ENCODE measurements at regions not wholly inside any gene's neighbourhood (a gene's known extent, or its start where the extent isn't known, plus 50 kb on each side); places are given as distances from the start of the nearest gene placed in this dataset.

- TF ChIP-seq CTCF (IDR thresholded peaks at IDR 0.05) (no peak), EZH2 (IDR thresholded peaks at IDR 0.05; ENCODE audit: borderline replicate concordance, insufficient read depth, low read depth, low read length, poor library complexity, severe bottlenecking) (no peak)
- intact Hi-C loops (cut with micrococcal nuclease) = no loop called here
- no peak overlapping the region for H3K4me3 ChIP-seq (ENCODE audit: control extremely low read depth in 1 of 5, extremely low read depth in 1 of 5, insufficient read depth in 1 of 5, low read depth in 2 of 5, low read length in 4 of 5)
- ATAC-seq (ENCODE audit: low read depth) (no peak), DNase-seq (no peak)
- Mint-ChIP-seq H3K4me3 (no peak overlapping the region), H3K9me3 (ENCODE audit: insufficient read depth) (no peaks in the 10 kb centered on the region), H3K27ac (no peak overlapping the region), H3K27me3 (no peaks in the 10 kb centered on the region), H3K4me1 (no peaks in the 10 kb centered on the region)
- H3K79me2 ChIP-seq (ENCODE audit: control insufficient read depth, insufficient read depth, low read length) = no peaks in the 10 kb centered on the region
- H3K4me1 ChIP-seq (ENCODE audit: control insufficient read depth in 2 of 2, insufficient read depth in 2 of 2, low read length in 2 of 2) = no peaks in the 10 kb centered on the region
- H3K9me3 ChIP-seq (ENCODE audit: control extremely low read depth in 1 of 3, control insufficient read depth in 2 of 3, insufficient read depth in 1 of 3, low read length in 2 of 3) = peaks cover 0 to 6% (median 0%) of the 10 kb centered on the region in 3 donors
- no peak overlapping the region for H3K27ac ChIP-seq (ENCODE audit: low read length in 2 of 2)
- no peaks in the 10 kb centered on the region for H4K20me1 ChIP-seq (ENCODE audit: control insufficient read depth, insufficient read depth, low read length, poor library complexity, severe bottlenecking)
- no peaks in the 10 kb centered on the region for H3K27me3 ChIP-seq (replicated peaks in 1 of 4; ENCODE audit: control extremely low read depth in 1 of 4, control insufficient read depth in 3 of 4, insufficient read depth in 4 of 4, low read length in 3 of 4)
- H3K36me3 ChIP-seq (replicated peaks in 1 of 2; ENCODE audit: control extremely low read depth in 1 of 2, control insufficient read depth in 1 of 2, extremely low read depth in 1 of 2, insufficient read depth in 2 of 2, low read length in 1 of 2) = no peaks in the 10 kb centered on the region
- ChIA-PET POLR2A (no interaction called here), CTCF (no interaction called here)
- 100% methylated on average over 4 of the region's 4 CpGs for WGBS (ENCODE audit: insufficient coverage)
- H3K9ac ChIP-seq (ENCODE audit: low read length) = no peak overlapping the region
- no peak overlapping the region for H2AFZ ChIP-seq (ENCODE audit: insufficient read depth, low read depth, low read length, poor library complexity, severe bottlenecking)
- no peak overlapping the region for H3K4me2 ChIP-seq (replicated peaks; ENCODE audit: low read depth, low read length, poor library complexity, severe bottlenecking)
These were observed 78.7 kb downstream of the RRM2 start for GRCh38 chr2:10201201-10201600.

DNA sequence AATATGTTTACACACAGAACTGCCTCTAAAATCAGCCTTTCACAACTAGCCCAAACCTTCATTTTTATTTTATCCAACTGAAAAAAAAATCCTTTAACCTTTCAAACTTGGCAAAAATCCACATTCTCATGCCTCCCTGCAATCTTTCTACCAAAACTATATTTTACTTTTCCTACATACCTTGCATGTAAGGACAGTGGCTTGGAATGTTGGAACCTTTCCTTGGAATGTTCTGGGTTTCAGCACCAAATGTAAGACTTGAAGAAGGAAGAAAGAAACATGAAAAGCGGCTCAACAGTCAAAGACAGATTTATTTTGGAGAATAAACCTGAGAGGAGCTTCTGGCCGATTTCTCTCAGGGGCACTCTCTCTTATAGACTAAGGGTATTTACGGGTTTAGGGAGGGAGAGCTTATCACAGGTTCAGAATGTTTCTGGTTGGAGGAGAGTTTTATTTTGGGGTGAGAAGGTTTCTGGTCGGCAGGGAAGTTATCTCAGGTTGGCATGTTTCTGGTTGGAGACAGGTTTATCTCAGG lies 79.7 kb downstream of the RRM2 start:
- no peak overlapping the region for H3K4me3 Mint-ChIP-seq
- Histone ChIP-seq H3K4me2 (replicated peaks; ENCODE audit: low read depth, low read length, poor library complexity, severe bottlenecking) (no peak overlapping the region), H3K9me3 (ENCODE audit: control extremely low read depth in 1 of 3, control insufficient read depth in 2 of 3, insufficient read depth in 1 of 3, low read length in 2 of 3) (peaks cover 0 to 6% (median 0%) of the 10 kb centered on the region in 3 donors), H3K27ac (ENCODE audit: low read length in 2 of 2) (no peak overlapping the region), H3K4me3 (ENCODE audit: control extremely low read depth in 1 of 5, extremely low read depth in 1 of 5, insufficient read depth in 1 of 5, low read depth in 2 of 5, low read length in 4 of 5) (no peak overlapping the region), H3K27me3 (replicated peaks in 1 of 4; ENCODE audit: control extremely low read depth in 1 of 4, control insufficient read depth in 3 of 4, insufficient read depth in 4 of 4, low read length in 3 of 4) (no peaks in the 10 kb centered on the region), H3K36me3 (replicated peaks in 1 of 2; ENCODE audit: control extremely low read depth in 1 of 2, control insufficient read depth in 1 of 2, extremely low read depth in 1 of 2, insufficient read depth in 2 of 2, low read length in 1 of 2) (no peaks in the 10 kb centered on the region), H3K79me2 (ENCODE audit: control insufficient read depth, insufficient read depth, low read length) (no peaks in the 10 kb centered on the region), H3K4me1 (ENCODE audit: control insufficient read depth in 2 of 2, insufficient read depth in 2 of 2, low read length in 2 of 2) (no peaks in the 10 kb centered on the region), H4K20me1 (ENCODE audit: control insufficient read depth, insufficient read depth, low read length, poor library complexity, severe bottlenecking) (no peaks in the 10 kb centered on the region), H2AFZ (ENCODE audit: insufficient read depth, low read depth, low read length, poor library complexity, severe bottlenecking) (no peak overlapping the region), H3K9ac (ENCODE audit: low read length) (no peak overlapping the region)
- TF ChIP-seq EZH2 (IDR thresholded peaks at IDR 0.05; ENCODE audit: borderline replicate concordance, insufficient read depth, low read depth, low read length, poor library complexity, severe bottlenecking) = no peak
- no peak for TF ChIP-seq CTCF (IDR thresholded peaks at IDR 0.05)
- H3K27me3 Mint-ChIP-seq = no peaks in the 10 kb centered on the region
- CTCF ChIA-PET = no interaction called here
- ATAC-seq (ENCODE audit: low read depth) = no peak
- intact Hi-C loops (cut with micrococcal nuclease) = no loop called here
- POLR2A ChIA-PET = no interaction called here
- no peak for DNase-seq
- 95% methylated on average over 3 of the region's 4 CpGs for WGBS (ENCODE audit: insufficient coverage)
- no peaks in the 10 kb centered on the region for H3K4me1 Mint-ChIP-seq
- H3K9me3 Mint-ChIP-seq (ENCODE audit: insufficient read depth) = no peaks in the 10 kb centered on the region
- H3K27ac Mint-ChIP-seq = no peak overlapping the region

Measured in B cell (primary cell).